ENCODE measurements at regions not wholly inside any gene's neighbourhood (a gene's known extent, or its start where the extent isn't known, plus 50 kb on each side); places are given as distances from the start of the nearest gene placed in this dataset.

GRCh38 chr1:38648417-38648816, 211.2 kb downstream of the RRAGC start:
- TF ChIP-seq CTCF (conservative IDR thresholded peaks at IDR 0.05; ENCODE audit: low read depth in 2 of 2) (no peak), POLR2AphosphoS5 (IDR thresholded peaks at IDR 0.05; ENCODE audit: low read depth) (no peak)

All from GM23338 (cell line).